HCT116 (cell line): ENCODE measurements at regions not wholly inside any gene's neighbourhood (a gene's known extent, or its start where the extent isn't known, plus 50 kb on each side); places are given as distances from the start of the nearest gene placed in this dataset.

Experiments used
- ATF3 ChIP-seq: IDR thresholded peaks from 2 replicates; pipeline ENCODE4 v1.6.1; 2012
- POLR2A ChIP-seq: IDR thresholded peaks from 2 replicates; pipeline ENCODE4 v1.7.0; 2011; ENCODE audit warnings: borderline replicate concordance; ENCODE audit not compliant: insufficient read depth, insufficient read length; ENCODE audit errors: extremely low read depth
- TCF7L2 ChIP-seq: IDR thresholded peaks from 2 replicates; pipeline ENCODE4 v1.7.0; 2011; ENCODE audit warnings: borderline replicate concordance, inconsistent platforms; ENCODE audit not compliant: insufficient read depth, insufficient read length; ENCODE audit errors: extremely low read depth
- ZNF274 ChIP-seq: fragments of 200-500 bp; sonication (Bioruptor generic); IDR thresholded peaks from 2 replicates; pipeline ENCODE4 v1.6.1; 2014; ENCODE audit warnings: mild to moderate bottlenecking, low read depth, low read length, inconsistent platforms
- TF ChIP-seq, protein P1 (sequence below), 3 experiments: fragments of 200-600 bp in 1 of 3; sonication (generic) in 1 of 3; IDR thresholded peaks in 2 of 3; conservative IDR thresholded peaks in 1 of 3; 2 replicates each; pipeline ENCODE4 v1.5.1; 2012 to 2017; ENCODE audit warnings: low read depth in 2 of 3, low read length in 2 of 3, antibody characterized with exemption in 1 of 3, borderline replicate concordance in 1 of 3, control low read depth in 1 of 3, mild to moderate bottlenecking in 1 of 3, mixed read lengths in 1 of 3, mixed run types in 1 of 3, moderate library complexity in 1 of 3; ENCODE audit not compliant: insufficient read depth in 1 of 3

DNA sequence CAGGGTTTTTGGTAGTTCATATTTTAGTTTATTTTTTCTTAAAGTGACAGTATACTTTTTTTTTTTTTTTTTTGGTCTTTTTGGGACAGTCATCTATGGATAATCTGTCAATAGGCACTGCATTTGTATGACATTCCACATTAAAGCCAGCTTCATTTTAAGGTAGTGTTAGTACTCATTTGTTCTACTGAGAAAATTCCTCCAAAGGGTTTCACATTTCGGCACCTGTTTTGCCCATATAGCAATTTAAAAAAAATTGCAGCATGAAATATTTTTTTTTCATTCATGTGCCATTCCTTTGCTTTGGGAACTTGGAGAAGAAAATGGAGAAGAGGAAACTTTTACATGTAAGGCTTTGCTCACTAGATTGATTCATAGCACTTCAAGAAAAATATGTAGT is 276.3 kb upstream of the TCF4 start:
- TF ChIP-seq TCF7L2 (no peak), POLR2A (no peak), ATF3 (no peak), ZNF274 (no peak)
- TF ChIP-seq, protein P1, sequence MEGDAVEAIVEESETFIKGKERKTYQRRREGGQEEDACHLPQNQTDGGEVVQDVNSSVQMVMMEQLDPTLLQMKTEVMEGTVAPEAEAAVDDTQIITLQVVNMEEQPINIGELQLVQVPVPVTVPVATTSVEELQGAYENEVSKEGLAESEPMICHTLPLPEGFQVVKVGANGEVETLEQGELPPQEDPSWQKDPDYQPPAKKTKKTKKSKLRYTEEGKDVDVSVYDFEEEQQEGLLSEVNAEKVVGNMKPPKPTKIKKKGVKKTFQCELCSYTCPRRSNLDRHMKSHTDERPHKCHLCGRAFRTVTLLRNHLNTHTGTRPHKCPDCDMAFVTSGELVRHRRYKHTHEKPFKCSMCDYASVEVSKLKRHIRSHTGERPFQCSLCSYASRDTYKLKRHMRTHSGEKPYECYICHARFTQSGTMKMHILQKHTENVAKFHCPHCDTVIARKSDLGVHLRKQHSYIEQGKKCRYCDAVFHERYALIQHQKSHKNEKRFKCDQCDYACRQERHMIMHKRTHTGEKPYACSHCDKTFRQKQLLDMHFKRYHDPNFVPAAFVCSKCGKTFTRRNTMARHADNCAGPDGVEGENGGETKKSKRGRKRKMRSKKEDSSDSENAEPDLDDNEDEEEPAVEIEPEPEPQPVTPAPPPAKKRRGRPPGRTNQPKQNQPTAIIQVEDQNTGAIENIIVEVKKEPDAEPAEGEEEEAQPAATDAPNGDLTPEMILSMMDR (IDR thresholded peaks at IDR 0.05 in 2 of 3, conservative IDR thresholded peaks at IDR 0.05 in 1 of 3; ENCODE audit: borderline replicate concordance in 1 of 3, insufficient read depth in 1 of 3, low read depth in 2 of 3, low read length in 2 of 3), result no peak
